ENCODE measurements at regions not wholly inside any gene's neighbourhood (a gene's known extent, or its start where the extent isn't known, plus 50 kb on each side); places are given as distances from the start of the nearest gene placed in this dataset.

GRCh38 chr2:180364719-180365118, 357.6 kb upstream of the CWC22 start:
- DNase-seq (ENCODE audit: low spot score): no peak

DNA sequence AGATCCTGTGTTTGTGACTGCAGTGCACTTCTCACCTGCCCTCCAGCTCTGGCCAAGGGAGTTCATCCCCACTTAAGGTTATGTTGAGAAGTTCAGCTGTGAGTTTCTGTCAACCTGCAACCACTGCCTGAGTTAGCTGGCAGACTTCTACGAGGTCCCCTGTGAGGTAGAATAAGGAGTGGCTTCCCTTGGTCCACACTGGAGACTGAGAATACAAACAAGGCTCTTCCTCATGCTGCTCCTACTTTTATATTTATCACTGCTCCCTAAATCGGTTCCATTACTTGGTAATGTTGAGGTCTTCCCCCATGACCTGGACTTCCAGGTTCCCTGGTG, 353.2 kb upstream of the CWC22 start:
- no peak for DNase-seq (ENCODE audit: low spot score)

DNA sequence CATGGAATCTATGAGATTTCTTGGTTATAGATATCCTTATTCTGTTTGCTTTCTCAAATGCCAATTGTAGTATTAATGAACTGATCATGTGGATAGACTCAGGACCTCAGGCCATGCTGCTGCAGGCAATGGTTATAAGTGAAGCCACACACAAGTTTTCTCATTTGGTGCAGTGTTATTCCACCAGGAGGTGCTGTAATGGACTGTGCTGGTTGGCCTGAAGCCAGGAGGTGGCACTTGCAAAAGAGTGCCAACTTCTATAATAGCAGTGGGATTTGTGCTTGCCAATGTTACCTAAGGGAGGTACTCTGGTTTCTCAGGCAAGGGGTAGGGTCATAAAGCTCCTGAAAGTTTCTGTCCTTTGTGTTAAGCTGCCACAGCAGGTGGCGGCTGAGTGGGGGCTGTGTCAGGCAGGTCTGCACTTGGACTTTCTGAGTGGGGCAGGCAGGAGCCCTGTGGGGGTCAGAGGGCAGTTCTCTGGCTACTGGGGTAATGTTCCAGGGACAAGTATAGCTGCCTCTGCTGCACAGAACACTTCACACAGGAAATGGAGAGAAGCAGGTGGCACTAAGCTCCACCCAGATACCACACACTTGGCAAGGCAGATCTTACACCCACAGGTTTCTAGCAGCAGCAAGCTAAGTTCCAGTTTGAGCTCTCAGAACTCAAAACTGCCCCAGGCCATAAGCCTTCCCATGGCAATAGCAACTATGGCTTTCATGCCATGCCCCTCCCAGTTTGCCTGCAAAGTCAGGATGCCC, 352.6 kb upstream of the CWC22 start:
- peak; percentile 4 for DNase-seq (ENCODE audit: low spot score)

- no peak for DNase-seq (ENCODE audit: low spot score)
Measured at GRCh38 chr2:180358458-180358857, 351.4 kb upstream of the CWC22 start.

DNA sequence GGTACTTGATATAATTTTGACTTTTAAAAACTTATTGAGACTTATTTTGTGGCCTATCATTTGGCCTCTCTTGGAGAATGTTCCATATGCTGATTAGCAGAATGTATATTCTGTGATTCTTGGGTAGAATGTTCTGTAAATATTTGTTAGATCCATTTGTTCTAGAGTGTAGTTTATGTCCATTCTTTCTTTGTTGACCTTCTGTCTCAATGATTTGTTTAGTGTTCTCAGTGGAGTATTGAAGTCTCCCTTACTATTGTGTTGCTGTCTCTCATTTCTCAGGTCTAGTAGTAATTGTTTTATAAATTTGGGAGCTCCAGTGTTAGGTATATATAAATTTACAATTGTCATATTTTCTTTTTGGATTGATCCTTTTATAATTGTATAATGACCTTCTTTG, 349.6 kb upstream of the CWC22 start:
- no peak for DNase-seq (ENCODE audit: low spot score)

GRCh38 chr2:180352620-180353019, 345.5 kb upstream of the CWC22 start:
- DNase-seq (ENCODE audit: low spot score): no peak

DNA sequence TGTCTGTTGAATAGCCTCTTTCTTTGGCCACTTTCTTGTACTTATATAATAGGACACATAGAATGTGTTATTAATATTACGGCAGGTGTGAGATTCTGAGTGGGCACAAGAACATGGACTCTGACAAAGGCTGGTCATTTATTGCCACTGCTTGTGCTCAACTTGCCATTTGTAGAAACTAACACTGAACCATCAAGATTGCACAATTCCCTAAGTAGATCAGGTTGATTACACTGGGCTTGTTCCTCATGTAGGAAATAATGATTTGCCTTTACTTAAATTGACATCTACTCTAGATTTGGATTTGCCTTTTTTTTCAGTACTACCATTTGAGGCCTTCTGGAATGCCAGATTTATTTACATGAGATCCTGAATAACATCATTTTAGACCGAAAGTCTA, 342.7 kb upstream of the CWC22 start:
- no peak for DNase-seq (ENCODE audit: low spot score)

DNA sequence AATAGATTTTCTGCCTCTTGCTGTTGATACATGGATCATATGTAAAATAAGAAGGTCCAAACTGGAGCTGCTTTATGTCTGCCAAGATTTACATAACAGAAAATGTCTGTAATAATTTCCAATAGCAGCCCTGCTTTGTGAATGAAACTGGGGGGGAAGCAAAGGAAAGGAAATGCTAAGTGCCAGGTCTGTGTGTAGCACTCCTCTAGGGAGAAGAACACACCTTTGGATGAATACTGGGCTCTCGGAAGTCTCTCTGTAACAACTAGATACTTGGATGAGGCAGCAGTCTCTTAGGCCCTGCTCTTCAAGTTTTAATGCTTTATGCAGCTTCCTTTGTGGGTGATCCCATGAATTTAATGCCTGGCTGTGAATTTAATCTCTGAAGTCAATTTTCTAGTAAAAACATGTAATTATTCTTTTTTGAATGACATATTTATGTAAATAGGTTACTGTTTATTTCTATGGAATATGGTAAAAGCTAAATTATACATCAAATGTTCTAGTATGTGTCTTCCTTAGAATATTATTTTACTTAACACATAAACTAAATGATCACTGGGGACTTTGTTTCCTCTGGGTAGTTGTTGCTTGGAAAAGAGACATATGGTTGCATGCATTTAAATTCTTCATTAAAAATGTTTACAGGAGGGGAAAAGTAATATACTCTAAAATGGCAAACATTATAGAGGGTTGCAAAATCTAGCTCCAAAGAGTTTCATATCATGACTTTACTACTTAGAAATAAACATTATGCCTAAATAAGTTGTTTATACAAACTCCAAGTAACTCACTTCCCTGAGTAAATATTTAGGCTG, 336.6 kb upstream of the CWC22 start:
- no peak for DNase-seq (ENCODE audit: low spot score)

GRCh38 chr2:180337136-180337535, 330.0 kb upstream of the CWC22 start:
- DNase-seq (ENCODE audit: low spot score): no peak

DNA sequence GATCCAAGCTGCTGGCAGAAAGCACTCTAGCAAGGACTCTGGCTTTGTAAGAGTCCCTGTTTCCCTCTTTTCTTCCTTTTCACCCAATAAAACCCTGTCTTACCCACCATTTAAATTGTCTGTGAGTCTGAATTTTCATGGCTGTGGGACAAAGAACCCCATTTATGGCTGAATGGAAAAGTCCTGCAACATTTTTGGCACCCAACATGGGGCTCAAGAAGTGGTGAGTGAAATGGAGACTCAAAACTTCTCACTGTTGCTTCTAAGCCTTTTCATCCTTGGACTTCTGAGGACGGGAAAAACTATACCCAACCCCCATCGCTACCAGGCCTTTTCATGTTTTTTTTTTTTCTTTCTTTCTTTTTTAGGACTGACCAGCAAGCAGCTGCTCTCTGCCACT, 329.5 kb upstream of the CWC22 start:
- DNase-seq (ENCODE audit: low spot score): no peak

- no peak for DNase-seq (ENCODE audit: low spot score)
Measured at GRCh38 chr2:180334514-180334913, 327.4 kb upstream of the CWC22 start.

DNA sequence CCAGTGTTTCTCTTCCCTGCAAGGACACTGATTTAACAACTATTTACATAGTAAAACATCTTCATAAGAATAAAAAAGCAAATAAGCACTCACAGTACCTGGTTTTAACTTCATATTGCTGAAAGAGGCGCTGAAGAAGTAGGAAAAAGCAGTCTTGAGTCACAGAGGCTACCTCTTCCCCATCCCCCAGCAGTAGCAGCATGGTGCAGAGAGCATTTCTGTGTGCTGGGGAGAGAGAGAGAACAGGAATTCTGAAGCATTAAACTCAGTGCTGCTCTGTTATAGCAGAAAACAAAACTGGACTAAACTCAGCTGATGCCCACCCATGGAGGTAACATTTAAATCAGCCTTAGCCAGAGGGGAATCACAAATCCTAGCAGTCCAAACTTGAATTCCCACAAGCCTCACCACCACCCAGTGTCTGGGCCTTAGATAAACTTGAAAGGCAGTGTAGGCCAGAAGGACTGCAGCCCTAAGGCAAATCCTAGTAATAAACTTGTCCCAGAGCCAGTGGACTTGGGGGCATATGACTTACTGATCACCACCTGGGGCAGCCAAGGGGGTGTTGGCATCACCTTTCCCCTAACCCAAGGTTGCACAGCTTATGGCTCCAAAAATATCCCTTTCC, 321.8 kb upstream of the CWC22 start:
- DNase-seq (ENCODE audit: low spot score): no peak

- DNase-seq (ENCODE audit: low spot score): no peak
Measured at GRCh38 chr2:180327185-180327584, 320.1 kb upstream of the CWC22 start.

DNA sequence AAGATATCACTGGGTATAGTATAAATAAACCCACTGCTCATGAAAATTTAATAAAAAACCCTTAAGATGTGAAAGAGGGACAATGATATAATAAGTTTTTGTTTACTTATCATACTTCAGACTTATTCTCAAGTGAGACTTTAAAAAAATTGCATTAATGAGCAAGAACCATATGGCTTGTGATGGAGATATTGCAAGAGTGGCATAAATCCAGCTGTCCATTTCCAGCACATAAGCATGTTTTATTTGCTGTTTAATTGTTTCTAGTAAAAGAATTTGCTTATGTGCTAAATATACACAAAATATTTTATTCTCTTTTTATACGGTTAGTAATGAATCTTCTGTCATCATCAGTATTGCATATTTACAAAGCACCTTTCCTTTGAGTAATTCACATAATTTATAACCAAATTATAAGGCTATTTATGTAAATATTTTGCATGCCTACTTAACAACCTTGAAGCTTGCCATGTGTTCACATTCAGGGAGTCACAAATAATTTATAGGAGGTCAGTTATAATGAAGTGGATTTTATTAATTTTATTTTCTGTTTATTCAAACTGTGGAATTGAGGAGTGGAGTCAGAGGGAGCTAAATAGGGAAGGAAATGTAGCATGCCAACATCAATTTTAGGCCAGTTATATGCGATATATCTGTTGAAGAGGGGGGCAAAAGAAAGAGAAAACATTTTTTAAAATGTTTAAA, 318.5 kb upstream of the CWC22 start:
- DNase-seq (ENCODE audit: low spot score): no peak

- DNase-seq (ENCODE audit: low spot score): no peak
Measured at GRCh38 chr2:180324182-180324581, 317.1 kb upstream of the CWC22 start.

DNA sequence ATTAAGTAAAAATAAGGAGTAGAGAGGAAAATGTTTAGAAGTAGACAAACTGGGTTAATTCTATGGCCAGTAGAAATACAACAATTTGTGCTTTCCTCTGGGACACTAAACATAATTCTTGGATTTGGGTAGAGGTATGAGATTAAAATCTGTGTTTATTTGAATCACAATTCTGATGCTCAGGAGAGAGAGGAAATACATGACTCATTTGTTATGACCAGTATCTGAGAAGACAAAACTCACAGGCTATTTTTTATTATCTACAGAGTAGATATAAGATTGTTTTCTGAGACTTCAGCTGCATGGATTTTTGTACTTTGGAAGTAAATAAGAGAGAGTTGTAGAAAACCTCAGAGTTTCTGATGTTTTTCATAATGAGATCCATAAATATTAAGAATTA, 315.7 kb upstream of the CWC22 start:
- DNase-seq (ENCODE audit: low spot score): no peak

- DNase-seq (ENCODE audit: low spot score): no peak
Measured at GRCh38 chr2:180319586-180320405, 312.7 kb upstream of the CWC22 start.

GRCh38 chr2:180314086-180314485, 307.0 kb upstream of the CWC22 start:
- DNase-seq (ENCODE audit: low spot score): no peak

DNA sequence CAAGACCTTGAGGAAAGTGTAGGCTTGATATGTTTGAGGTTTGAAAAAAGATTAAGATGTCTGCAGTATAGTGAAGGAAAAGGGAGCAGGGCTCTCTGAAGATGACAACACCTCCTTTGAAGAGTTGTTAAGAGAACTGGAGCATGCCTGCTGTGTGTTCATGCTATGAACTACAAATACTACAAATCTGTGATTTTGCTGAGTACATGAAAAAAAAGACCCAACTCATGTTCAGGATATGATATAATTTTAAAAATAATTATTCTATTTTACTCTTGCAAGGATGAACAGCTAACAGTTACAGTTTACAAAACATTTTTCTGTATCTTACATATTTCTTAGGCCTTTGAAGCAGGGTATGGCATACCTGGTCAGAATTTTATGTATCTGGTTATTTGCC, 305.4 kb upstream of the CWC22 start:
- no peak for DNase-seq (ENCODE audit: low spot score)

GRCh38 chr2:180307096-180307495, 300.0 kb upstream of the CWC22 start:
- no peak for DNase-seq (ENCODE audit: low spot score)

- DNase-seq (ENCODE audit: low spot score): no peak
Measured at GRCh38 chr2:180306346-180306745, 299.2 kb upstream of the CWC22 start.
